ENCODE measurements at regions not wholly inside any gene's neighbourhood (a gene's known extent, or its start where the extent isn't known, plus 50 kb on each side); places are given as distances from the start of the nearest gene placed in this dataset.
"Not testable (repeated sequence)": the region's sequence is repeated elsewhere in the genome, so short reads cannot be mapped to it uniquely, and the experiment has no call there.

DNA sequence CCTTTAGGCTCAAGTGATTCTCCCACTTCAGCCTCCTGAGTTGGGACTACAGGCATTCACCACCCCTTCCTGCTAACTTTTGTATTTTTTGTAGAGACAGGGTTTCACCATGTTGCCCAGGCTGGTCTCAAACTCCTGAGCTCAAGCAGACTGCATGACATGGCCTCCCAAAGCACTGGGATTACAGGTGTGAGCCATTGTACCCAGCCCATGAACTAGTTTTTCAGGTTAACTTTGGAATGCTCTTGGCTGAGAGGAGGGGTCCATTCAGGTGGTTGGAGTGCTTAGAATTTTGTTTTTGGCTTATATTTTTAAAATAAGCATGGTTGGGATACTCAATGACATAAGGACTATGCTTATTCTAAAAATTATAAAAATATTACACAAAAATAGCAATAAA is 355.7 kb upstream of the MAGEB16 start:
- Histone ChIP-seq H3K9me3 (ENCODE audit: low read depth, low read length, poor library complexity, severe bottlenecking) (peaks cover 14% of the 10 kb centered on the region), H3K4me1 (ENCODE audit: insufficient read depth, low read length, poor library complexity, severe bottlenecking) (no peaks in the 10 kb centered on the region), H3K36me3 (ENCODE audit: insufficient read depth, low read length, poor library complexity, severe bottlenecking) (no peaks in the 10 kb centered on the region), H3K27ac (ENCODE audit: low read depth, low read length, poor library complexity, severe bottlenecking) (no peak overlapping the region), H3K27me3 (replicated peaks; ENCODE audit: insufficient read depth, low read depth, low read length, poor library complexity) (no peaks in the 10 kb centered on the region), H3K4me3 (ENCODE audit: low read depth, low read length, poor library complexity, severe bottlenecking) (no peak overlapping the region)
- intact Hi-C loops (cut with micrococcal nuclease; ENCODE audit: unreplicated experiment): no loop called here
- POLR2A ChIA-PET (ENCODE audit: low non-redundant PET): no interaction called here
- CTCF ChIA-PET: no interaction called here
- no TSS peak for BruUV-seq (replicated peaks)
- DNase-seq (ENCODE audit: low spot score): no peak
- TF ChIP-seq, protein P1, sequence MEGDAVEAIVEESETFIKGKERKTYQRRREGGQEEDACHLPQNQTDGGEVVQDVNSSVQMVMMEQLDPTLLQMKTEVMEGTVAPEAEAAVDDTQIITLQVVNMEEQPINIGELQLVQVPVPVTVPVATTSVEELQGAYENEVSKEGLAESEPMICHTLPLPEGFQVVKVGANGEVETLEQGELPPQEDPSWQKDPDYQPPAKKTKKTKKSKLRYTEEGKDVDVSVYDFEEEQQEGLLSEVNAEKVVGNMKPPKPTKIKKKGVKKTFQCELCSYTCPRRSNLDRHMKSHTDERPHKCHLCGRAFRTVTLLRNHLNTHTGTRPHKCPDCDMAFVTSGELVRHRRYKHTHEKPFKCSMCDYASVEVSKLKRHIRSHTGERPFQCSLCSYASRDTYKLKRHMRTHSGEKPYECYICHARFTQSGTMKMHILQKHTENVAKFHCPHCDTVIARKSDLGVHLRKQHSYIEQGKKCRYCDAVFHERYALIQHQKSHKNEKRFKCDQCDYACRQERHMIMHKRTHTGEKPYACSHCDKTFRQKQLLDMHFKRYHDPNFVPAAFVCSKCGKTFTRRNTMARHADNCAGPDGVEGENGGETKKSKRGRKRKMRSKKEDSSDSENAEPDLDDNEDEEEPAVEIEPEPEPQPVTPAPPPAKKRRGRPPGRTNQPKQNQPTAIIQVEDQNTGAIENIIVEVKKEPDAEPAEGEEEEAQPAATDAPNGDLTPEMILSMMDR (conservative IDR thresholded peaks at IDR 0.05; ENCODE audit: low read depth, low read length): no peak
- no peak for TF ChIP-seq EZH2 (IDR thresholded peaks at IDR 0.05; ENCODE audit: borderline replicate concordance, low read depth, low read length, poor library complexity, severe bottlenecking)

DNA sequence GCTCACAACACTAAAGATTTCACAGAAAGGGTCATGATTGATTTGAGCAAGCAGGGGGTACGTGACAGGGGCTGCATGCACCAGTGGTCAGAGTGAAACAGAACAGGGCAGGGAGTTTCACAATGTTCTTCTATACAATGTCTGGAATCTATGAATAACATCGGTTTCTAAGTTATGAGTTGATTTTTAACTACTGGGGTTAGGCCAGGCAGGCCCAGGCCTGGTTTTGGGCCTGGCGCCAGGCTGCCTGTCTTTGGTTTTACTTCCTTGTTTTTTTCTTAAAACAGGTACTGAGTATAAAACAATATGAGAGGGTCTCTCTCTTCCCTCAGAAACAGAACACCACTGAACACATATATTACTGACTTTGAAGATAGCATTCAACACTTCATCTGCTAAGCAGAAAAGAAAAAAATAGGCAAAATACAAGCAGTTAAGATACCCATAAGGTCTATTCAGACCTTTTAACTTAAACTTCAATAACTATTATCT is 355.0 kb upstream of the MAGEB16 start:
- BruUV-seq (replicated peaks); intact Hi-C loops (cut with micrococcal nuclease; ENCODE audit: unreplicated experiment); H3K36me3 ChIP-seq (ENCODE audit: insufficient read depth, low read length, poor library complexity, severe bottlenecking); H3K27me3 ChIP-seq (replicated peaks; ENCODE audit: insufficient read depth, low read depth, low read length, poor library complexity); H3K4me1 ChIP-seq (ENCODE audit: insufficient read depth, low read length, poor library complexity, severe bottlenecking); H3K4me3 ChIP-seq (ENCODE audit: low read depth, low read length, poor library complexity, severe bottlenecking); POLR2A ChIA-PET (ENCODE audit: low non-redundant PET); DNase-seq (ENCODE audit: low spot score); CTCF ChIA-PET; H3K27ac ChIP-seq (ENCODE audit: low read depth, low read length, poor library complexity, severe bottlenecking); H3K9me3 ChIP-seq (ENCODE audit: low read depth, low read length, poor library complexity, severe bottlenecking): not testable (repeated sequence)

DNA sequence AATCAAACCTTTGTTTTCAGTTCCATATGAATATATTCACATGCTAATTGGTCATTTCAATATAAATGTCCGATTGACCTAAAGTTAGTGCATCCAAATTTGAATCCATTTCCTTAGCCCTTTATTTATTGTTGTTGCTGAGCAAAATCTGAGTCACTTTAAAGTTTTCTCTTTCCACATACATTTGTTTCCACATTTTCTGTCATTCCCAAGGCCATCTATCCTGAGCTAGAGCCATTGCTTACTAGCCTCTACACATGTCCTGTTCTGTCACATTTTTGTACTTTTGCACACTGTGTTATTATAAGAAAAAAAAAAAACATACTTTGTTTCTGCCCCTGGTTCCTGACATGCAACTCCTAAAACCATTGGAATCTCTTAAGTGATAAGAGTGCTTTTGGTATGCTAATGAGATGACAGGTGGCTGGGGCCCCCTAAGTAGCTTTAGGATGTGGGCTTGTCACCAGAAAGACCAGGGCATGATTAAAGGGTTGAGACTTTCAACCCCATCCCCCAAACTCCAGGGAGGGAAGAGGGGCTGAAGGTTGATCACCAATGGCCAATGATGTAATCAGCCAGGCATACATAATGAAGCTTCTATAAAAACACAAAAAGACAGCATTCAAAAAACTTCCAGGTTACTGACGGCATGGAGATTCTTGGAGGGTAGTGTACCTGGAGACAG is 353.3 kb upstream of the MAGEB16 start:
- POLR2A ChIA-PET (ENCODE audit: low non-redundant PET): no interaction called here
- H3K4me3 ChIP-seq (ENCODE audit: low read depth, low read length, poor library complexity, severe bottlenecking): no peak overlapping the region

More for the DNA sequence above, 353.3 kb upstream of the MAGEB16 start:
- H3K4me1 ChIP-seq (ENCODE audit: insufficient read depth, low read length, poor library complexity, severe bottlenecking): no peaks in the 10 kb centered on the region
- H3K27me3 ChIP-seq (replicated peaks; ENCODE audit: insufficient read depth, low read depth, low read length, poor library complexity): no peaks in the 10 kb centered on the region
- H3K36me3 ChIP-seq (ENCODE audit: insufficient read depth, low read length, poor library complexity, severe bottlenecking): no peaks in the 10 kb centered on the region
- CTCF ChIA-PET: no interaction called here
- TF ChIP-seq EZH2 (IDR thresholded peaks at IDR 0.05; ENCODE audit: borderline replicate concordance, low read depth, low read length, poor library complexity, severe bottlenecking): no peak
- TF ChIP-seq, protein P1 (conservative IDR thresholded peaks at IDR 0.05; ENCODE audit: low read depth, low read length): no peak
- intact Hi-C loops (cut with micrococcal nuclease; ENCODE audit: unreplicated experiment): no loop called here
- no peak overlapping the region for H3K27ac ChIP-seq (ENCODE audit: low read depth, low read length, poor library complexity, severe bottlenecking)
- no peaks in the 10 kb centered on the region for H3K9me3 ChIP-seq (ENCODE audit: low read depth, low read length, poor library complexity, severe bottlenecking)
- DNase-seq (ENCODE audit: low spot score): no peak
- BruUV-seq (replicated peaks): no TSS peak
